ENCODE measurements at regions not wholly inside any gene's neighbourhood (a gene's known extent, or its start where the extent isn't known, plus 50 kb on each side); places are given as distances from the start of the nearest gene placed in this dataset.

GRCh38 chr5:30638899-30639298, 554.6 kb upstream of the CDH6 start:
- Histone ChIP-seq H3K9me1 (replicated peaks; ENCODE audit: control insufficient read depth, extremely low read depth, insufficient read depth, low read length) (no peaks in the 10 kb centered on the region), H3K4me2 (ENCODE audit: insufficient read depth, low read length) (no peak overlapping the region), H3K4me1 (ENCODE audit: control insufficient read depth, extremely low read depth, insufficient read depth, low read length) (no peaks in the 10 kb centered on the region), H3K9me3 (replicated peaks; ENCODE audit: control insufficient read depth, insufficient read depth, low read length) (no peaks in the 10 kb centered on the region), H3K4me3 (replicated peaks in 1 of 3; ENCODE audit: insufficient read depth in 1 of 3, low read depth in 1 of 3, low read length in 3 of 3) (no peak overlapping the region), H3K36me3 (ENCODE audit: control insufficient read depth in 2 of 2, extremely low read depth in 1 of 2, insufficient read depth in 2 of 2, low read length in 2 of 2) (no peaks in the 10 kb centered on the region), H3K27me3 (ENCODE audit: control insufficient read depth in 2 of 2, insufficient read depth in 2 of 2, low read length in 2 of 2) (no peaks in the 10 kb centered on the region), H3K9ac (replicated peaks; ENCODE audit: extremely low read depth, insufficient read depth, low read length) (no peak overlapping the region), H3K27ac (ENCODE audit: insufficient read depth, low read depth, low read length) (no peak overlapping the region), H4K20me1 (replicated peaks; ENCODE audit: control insufficient read depth, extremely low read depth, insufficient read depth, low read length) (no peaks in the 10 kb centered on the region), H2AFZ (ENCODE audit: low read depth, low read length) (no peak overlapping the region), H3K79me2 (ENCODE audit: control insufficient read depth, insufficient read depth, low read length) (no peaks in the 10 kb centered on the region)
- intact Hi-C loops (cut with micrococcal nuclease) (no loop called here), dilution Hi-C loops (cut with MboI; ENCODE audit: extremely low pct_ligation_motif_present, low sequenced_read_pairs) (no loop called here)
- FAIRE-seq (no peak), DNase-seq (ENCODE audit: low read depth, low spot score) (no peak)
- TF ChIP-seq MAX (IDR thresholded peaks at IDR 0.05; ENCODE audit: insufficient read depth, insufficient read length) (no peak), POLR2A (IDR thresholded peaks at IDR 0.05; ENCODE audit: low read depth, low read length) (no peak), GATA2 (IDR thresholded peaks at IDR 0.05; ENCODE audit: insufficient read depth, insufficient read length, low read depth, low read length) (no peak)
- no TSS peak for BruUV-seq (replicated peaks)
- POLR2A ChIA-PET = no interaction called here
- CTCF ChIA-PET = no interaction called here

DNA sequence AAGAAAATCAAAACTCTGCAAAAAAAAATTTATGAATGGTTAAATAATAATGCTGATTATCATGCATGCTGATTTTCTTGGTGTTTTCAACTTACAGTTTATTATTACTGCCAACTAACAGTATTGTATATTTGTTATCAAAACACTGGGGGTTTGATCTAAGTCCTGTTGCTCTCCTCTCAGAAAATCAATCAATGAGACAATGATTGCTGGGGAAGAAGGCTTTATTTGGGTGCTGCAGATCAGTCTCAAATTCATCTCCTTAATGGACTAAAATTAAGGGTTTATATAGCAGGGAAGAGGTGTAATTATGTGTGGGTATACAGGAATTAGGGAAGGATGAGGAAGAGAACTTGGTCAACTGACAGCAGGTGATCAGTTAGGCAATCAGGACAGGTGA, 565.5 kb upstream of the CDH6 start:
- Histone ChIP-seq H3K4me3 (replicated peaks in 1 of 3; ENCODE audit: insufficient read depth in 1 of 3, low read depth in 1 of 3, low read length in 3 of 3) (no peak overlapping the region), H3K4me2 (ENCODE audit: insufficient read depth, low read length) (no peak overlapping the region), H3K9ac (replicated peaks; ENCODE audit: extremely low read depth, insufficient read depth, low read length) (no peak overlapping the region), H2AFZ (ENCODE audit: low read depth, low read length) (no peak overlapping the region), H3K4me1 (ENCODE audit: control insufficient read depth, extremely low read depth, insufficient read depth, low read length) (no peaks in the 10 kb centered on the region), H3K79me2 (ENCODE audit: control insufficient read depth, insufficient read depth, low read length) (no peaks in the 10 kb centered on the region), H3K27ac (ENCODE audit: insufficient read depth, low read depth, low read length) (no peak overlapping the region), H3K36me3 (ENCODE audit: control insufficient read depth in 2 of 2, extremely low read depth in 1 of 2, insufficient read depth in 2 of 2, low read length in 2 of 2) (no peaks in the 10 kb centered on the region), H3K9me1 (replicated peaks; ENCODE audit: control insufficient read depth, extremely low read depth, insufficient read depth, low read length) (no peaks in the 10 kb centered on the region), H3K27me3 (ENCODE audit: control insufficient read depth in 2 of 2, insufficient read depth in 2 of 2, low read length in 2 of 2) (no peaks in the 10 kb centered on the region), H4K20me1 (replicated peaks; ENCODE audit: control insufficient read depth, extremely low read depth, insufficient read depth, low read length) (no peaks in the 10 kb centered on the region), H3K9me3 (replicated peaks; ENCODE audit: control insufficient read depth, insufficient read depth, low read length) (peaks cover 4% of the 10 kb centered on the region)
- BruUV-seq (replicated peaks) = no TSS peak
- no peak for TF ChIP-seq CTCF (IDR thresholded peaks at IDR 0.05; ENCODE audit: extremely low read depth in 1 of 2, insufficient read depth in 1 of 2, low read depth in 1 of 2, low read length in 2 of 2)
- no peak for TF ChIP-seq MAX (IDR thresholded peaks at IDR 0.05; ENCODE audit: insufficient read depth, insufficient read length)
- TF ChIP-seq POLR2AphosphoS5 (IDR thresholded peaks at IDR 0.05; ENCODE audit: insufficient read depth, low read depth, low read length) = no peak
- no peak for TF ChIP-seq FOS (IDR thresholded peaks at IDR 0.05; ENCODE audit: borderline replicate concordance, insufficient read depth, low read length)
- no peak for TF ChIP-seq EZH2 (IDR thresholded peaks at IDR 0.05; ENCODE audit: borderline replicate concordance, low read depth, low read length, severe bottlenecking)
- no peak for TF ChIP-seq MYC (IDR thresholded peaks at IDR 0.05; ENCODE audit: low read depth, low read length)
- no peak for TF ChIP-seq JUN (IDR thresholded peaks at IDR 0.05; ENCODE audit: borderline replicate concordance, insufficient read depth, insufficient read length, low read depth)
- TF ChIP-seq GATA2 (IDR thresholded peaks at IDR 0.05; ENCODE audit: insufficient read depth, insufficient read length, low read depth, low read length) = no peak
- no peak for TF ChIP-seq POLR2A (IDR thresholded peaks at IDR 0.05; ENCODE audit: low read depth, low read length)
- dilution Hi-C loops (cut with MboI; ENCODE audit: extremely low pct_ligation_motif_present, low sequenced_read_pairs) (no loop called here), intact Hi-C loops (cut with micrococcal nuclease) (no loop called here)
- POLR2A ChIA-PET = no interaction called here
- CTCF ChIA-PET = no interaction called here
- no peak for FAIRE-seq
- no peak for DNase-seq (ENCODE audit: low read depth, low spot score)

Measured in endothelial cell of umbilical vein (primary cell).